Parathyroid adenoma (tissue), 2 donors: ENCODE measurements at regions not wholly inside any gene's neighbourhood (a gene's known extent, or its start where the extent isn't known, plus 50 kb on each side); places are given as distances from the start of the nearest gene placed in this dataset.

ENCODE experiments used
- H2AFZ ChIP-seq: fragments of 300-600 bp; sonication (generic); one replicate; pipeline ENCODE4 v1.7.0; 2017; ENCODE audit warnings: antibody characterized with exemption, mild to moderate bottlenecking
- H3K27ac ChIP-seq: fragments of 300-600 bp; sonication (generic); one replicate; pipeline ENCODE4 v1.7.0; 2017
- H3K27me3 ChIP-seq: fragments of 300-600 bp; sonication (generic); one replicate; pipeline ENCODE4 v1.7.0; 2017; ENCODE audit warnings: low read length; ENCODE audit not compliant: control insufficient read depth, insufficient read depth
- H3K36me3 ChIP-seq: fragments of 300-600 bp; sonication (generic); one replicate; pipeline ENCODE4 v1.7.0; 2017; ENCODE audit warnings: low read length; ENCODE audit not compliant: control insufficient read depth, insufficient read depth
- H3K4me1 ChIP-seq: fragments of 300-600 bp; sonication (generic); one replicate; pipeline ENCODE4 v1.7.0; 2017; ENCODE audit warnings: control low read depth
- H3K4me2 ChIP-seq: fragments of 300-600 bp; sonication (generic); one replicate; pipeline ENCODE4 v1.7.0; 2017; ENCODE audit warnings: low read length
- H3K4me3 ChIP-seq: fragments of 300-600 bp; sonication (generic); one replicate; pipeline ENCODE4 v1.7.0; 2017; ENCODE audit warnings: low read depth, low read length
- H3K79me2 ChIP-seq: fragments of 300-600 bp; sonication (generic); one replicate; pipeline ENCODE4 v1.7.0; 2017; ENCODE audit warnings: control low read depth
- H3K9ac ChIP-seq: fragments of 300-600 bp; sonication (generic); one replicate; pipeline ENCODE4 v1.7.0; 2017; ENCODE audit warnings: mild to moderate bottlenecking
- H3K9me3 ChIP-seq: fragments of 300-600 bp; sonication (generic); one replicate; pipeline ENCODE4 v1.7.0; 2017; ENCODE audit warnings: low read length; ENCODE audit not compliant: control insufficient read depth
- CTCF ChIP-seq: fragments of 300-600 bp; sonication (generic); IDR thresholded peaks from one replicate; pipeline ENCODE4 v1.7.0; 2017; ENCODE audit warnings: antibody characterized with exemption, mild to moderate bottlenecking
- donor health status: primary hyperparathyroidism.

DNA sequence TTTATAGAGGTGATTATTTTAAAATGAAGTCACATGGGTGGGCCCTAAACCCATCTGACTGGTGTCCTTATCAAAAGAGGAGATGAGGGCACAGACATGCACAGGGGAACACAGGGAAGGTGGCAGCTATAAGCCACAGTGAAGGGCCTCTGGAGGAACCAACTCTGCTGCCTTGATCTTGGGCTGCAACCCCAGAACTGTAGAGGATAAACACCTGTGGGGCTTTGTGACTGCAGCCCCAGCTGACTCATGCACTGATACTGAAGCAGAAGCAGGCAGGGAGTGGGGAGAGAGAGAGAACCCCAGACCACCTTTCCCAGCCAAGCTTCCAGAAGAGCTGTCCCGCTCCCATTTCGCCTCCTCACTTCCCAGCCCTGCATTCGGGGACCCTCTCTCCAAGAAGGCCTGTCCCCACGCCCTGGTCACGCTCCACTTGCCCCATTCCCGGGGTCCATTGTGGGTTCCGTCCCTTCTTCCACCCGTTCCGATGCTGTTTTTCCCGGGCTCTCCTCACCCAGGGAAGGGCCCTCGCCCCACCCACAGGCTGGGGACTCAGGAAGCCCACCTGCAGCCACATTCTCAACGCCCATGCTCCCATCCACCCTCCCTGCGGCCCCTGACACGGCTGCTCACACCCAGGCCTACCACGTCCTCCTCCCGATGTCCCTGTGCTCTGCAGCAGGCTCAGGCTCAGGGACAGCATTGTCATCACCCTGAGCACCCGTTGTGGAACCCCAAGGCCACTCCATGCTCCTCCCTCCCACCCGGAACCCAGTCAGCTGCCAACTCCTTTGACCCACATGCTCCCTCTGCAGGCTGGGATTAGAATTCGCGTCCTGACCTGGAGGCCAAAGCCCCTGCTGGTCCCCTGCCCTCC, 90.8 kb upstream of the SHANK2 start:
- peak; percentile 12 for TF ChIP-seq CTCF

DNA sequence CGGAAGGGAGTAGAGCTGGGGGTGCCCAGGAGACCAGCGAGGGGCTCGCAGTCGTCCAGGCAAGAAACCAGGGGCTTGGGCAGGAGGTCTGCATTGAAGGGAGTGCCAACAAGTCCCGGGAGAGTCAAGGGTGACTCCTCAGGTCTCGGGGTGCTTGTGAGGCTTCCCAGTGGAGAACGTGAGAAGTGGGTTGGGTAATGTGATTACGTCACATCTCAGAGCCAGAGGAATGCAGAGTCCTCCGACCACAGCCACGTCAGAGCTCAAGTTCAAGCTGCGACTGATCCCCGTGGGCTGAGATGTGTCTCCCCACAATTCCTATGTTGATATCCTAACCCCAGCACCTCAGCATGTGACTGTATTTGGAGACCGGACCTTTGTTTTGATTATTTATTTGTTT, 89.7 kb upstream of the SHANK2 start:
- Histone ChIP-seq H3K4me2 (no peak overlapping the region), H3K9me3 (no peaks in the 10 kb centered on the region), H3K4me3 (no peak overlapping the region), H3K4me1 (no peaks in the 10 kb centered on the region), H3K9ac (no peak overlapping the region), H2AFZ (no peak overlapping the region), H3K27ac (no peak overlapping the region), H3K36me3 (no peaks in the 10 kb centered on the region), H3K79me2 (no peaks in the 10 kb centered on the region), H3K27me3 (no peaks in the 10 kb centered on the region)
- TF ChIP-seq CTCF, result no peak

More for the DNA sequence above, 90.8 kb upstream of the SHANK2 start:
- no peaks in the 10 kb centered on the region for H3K4me1 ChIP-seq
- no peaks in the 10 kb centered on the region for H3K27me3 ChIP-seq
- H3K79me2 ChIP-seq, result no peaks in the 10 kb centered on the region
- no peak overlapping the region for H3K4me2 ChIP-seq
- H3K9ac ChIP-seq, result no peak overlapping the region
- no peak overlapping the region for H3K27ac ChIP-seq
- H3K9me3 ChIP-seq, result no peaks in the 10 kb centered on the region
- no peak overlapping the region for H2AFZ ChIP-seq
- no peak overlapping the region for H3K4me3 ChIP-seq
- H3K36me3 ChIP-seq, result no peaks in the 10 kb centered on the region

DNA sequence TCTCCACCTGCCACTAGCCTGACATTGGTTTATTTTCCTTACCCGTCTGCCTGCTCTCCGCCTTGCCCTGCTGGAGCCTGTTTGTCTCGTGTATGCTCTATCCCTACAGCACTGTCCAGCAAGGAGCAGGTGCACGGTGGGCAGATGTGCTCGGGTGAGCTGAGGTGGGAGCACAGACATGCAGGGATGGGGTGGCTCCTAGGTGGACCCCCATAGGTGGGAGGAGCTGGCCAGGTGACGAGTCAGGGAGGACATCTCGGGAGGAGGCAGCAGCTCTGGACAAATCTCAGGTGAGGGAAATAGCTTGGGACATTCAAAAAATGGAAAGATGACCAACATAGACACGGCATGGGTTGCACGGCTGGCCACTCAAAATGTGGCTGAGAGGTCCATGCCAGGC, 89.2 kb upstream of the SHANK2 start:
- H2AFZ ChIP-seq, result no peak overlapping the region
- H3K79me2 ChIP-seq, result no peaks in the 10 kb centered on the region
- H3K4me2 ChIP-seq, result no peak overlapping the region
- no peak overlapping the region for H3K4me3 ChIP-seq
- H3K4me1 ChIP-seq, result no peaks in the 10 kb centered on the region
- H3K9ac ChIP-seq, result no peak overlapping the region
- H3K27ac ChIP-seq, result no peak overlapping the region
- H3K9me3 ChIP-seq, result no peaks in the 10 kb centered on the region
- H3K36me3 ChIP-seq, result no peaks in the 10 kb centered on the region
- no peak for TF ChIP-seq CTCF
- H3K27me3 ChIP-seq, result no peaks in the 10 kb centered on the region

DNA sequence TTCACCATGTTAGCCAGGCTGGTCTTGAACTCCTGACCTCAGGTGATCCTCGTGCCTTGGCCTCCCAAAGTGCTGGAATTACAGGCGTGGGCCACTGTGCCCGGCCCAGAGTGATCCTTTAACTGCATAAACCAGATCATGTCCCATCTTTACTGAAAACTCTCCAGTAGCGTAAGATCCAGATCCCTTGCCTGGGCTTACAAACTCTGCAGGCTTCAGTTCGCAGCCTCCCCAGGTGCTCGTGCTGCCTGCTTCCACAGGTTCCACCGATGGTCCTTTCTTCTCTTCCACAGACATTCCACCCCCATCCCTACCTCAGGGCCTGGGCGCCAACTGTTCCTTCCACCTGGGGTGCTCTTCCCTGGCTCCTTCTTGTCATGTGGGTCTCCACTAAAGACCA, 88.8 kb upstream of the SHANK2 start:
- H3K79me2 ChIP-seq, result no peaks in the 10 kb centered on the region
- H3K27ac ChIP-seq, result no peak overlapping the region
- H3K4me1 ChIP-seq, result no peaks in the 10 kb centered on the region
- no peaks in the 10 kb centered on the region for H3K9me3 ChIP-seq
- H3K9ac ChIP-seq, result no peak overlapping the region
- no peak overlapping the region for H2AFZ ChIP-seq
- no peak for TF ChIP-seq CTCF
- H3K27me3 ChIP-seq, result no peaks in the 10 kb centered on the region
- H3K36me3 ChIP-seq, result no peaks in the 10 kb centered on the region
- no peak overlapping the region for H3K4me3 ChIP-seq
- no peak overlapping the region for H3K4me2 ChIP-seq
